ENCODE measurements at regions not wholly inside any gene's neighbourhood (a gene's known extent, or its start where the extent isn't known, plus 50 kb on each side); places are given as distances from the start of the nearest gene placed in this dataset.

DNA sequence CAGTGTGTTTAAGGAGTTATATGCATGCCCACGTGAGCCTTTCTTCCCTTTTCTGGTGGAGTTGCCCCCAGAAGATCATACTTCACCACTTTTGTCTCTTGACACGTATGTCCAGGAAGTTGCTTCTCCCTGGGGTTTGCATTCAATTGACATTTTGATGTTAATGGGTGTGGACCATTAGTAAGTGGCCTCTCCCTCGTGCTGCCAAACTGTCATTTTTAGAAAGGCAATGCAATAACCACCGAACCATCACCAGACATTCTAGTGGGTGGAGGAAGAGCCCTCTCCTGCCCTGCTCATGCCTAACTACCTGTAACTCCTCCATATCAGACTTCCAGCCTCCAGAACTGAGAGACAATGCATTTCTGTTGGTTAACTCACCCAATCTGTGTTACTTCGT lies 290.8 kb downstream of the ATPSCKMT start:
- BruUV-seq (replicated peaks) = no TSS peak
- H3K36me3 ChIP-seq (ENCODE audit: control insufficient read depth in 1 of 2, insufficient read depth in 2 of 2, low read length in 2 of 2) = no peaks in the 10 kb centered on the region
- intact Hi-C loops (cut with micrococcal nuclease) = no loop called here
- no peak overlapping the region for H3K27ac ChIP-seq (ENCODE audit: low read depth, low read length)
- DNase-seq (ENCODE audit: low read depth, low spot score) (no peak), ATAC-seq (no peak)
- no peaks in the 10 kb centered on the region for H3K9me2 ChIP-seq (ENCODE audit: insufficient read depth)
- TF ChIP-seq, protein P1, sequence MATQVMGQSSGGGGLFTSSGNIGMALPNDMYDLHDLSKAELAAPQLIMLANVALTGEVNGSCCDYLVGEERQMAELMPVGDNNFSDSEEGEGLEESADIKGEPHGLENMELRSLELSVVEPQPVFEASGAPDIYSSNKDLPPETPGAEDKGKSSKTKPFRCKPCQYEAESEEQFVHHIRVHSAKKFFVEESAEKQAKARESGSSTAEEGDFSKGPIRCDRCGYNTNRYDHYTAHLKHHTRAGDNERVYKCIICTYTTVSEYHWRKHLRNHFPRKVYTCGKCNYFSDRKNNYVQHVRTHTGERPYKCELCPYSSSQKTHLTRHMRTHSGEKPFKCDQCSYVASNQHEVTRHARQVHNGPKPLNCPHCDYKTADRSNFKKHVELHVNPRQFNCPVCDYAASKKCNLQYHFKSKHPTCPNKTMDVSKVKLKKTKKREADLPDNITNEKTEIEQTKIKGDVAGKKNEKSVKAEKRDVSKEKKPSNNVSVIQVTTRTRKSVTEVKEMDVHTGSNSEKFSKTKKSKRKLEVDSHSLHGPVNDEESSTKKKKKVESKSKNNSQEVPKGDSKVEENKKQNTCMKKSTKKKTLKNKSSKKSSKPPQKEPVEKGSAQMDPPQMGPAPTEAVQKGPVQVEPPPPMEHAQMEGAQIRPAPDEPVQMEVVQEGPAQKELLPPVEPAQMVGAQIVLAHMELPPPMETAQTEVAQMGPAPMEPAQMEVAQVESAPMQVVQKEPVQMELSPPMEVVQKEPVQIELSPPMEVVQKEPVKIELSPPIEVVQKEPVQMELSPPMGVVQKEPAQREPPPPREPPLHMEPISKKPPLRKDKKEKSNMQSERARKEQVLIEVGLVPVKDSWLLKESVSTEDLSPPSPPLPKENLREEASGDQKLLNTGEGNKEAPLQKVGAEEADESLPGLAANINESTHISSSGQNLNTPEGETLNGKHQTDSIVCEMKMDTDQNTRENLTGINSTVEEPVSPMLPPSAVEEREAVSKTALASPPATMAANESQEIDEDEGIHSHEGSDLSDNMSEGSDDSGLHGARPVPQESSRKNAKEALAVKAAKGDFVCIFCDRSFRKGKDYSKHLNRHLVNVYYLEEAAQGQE (IDR thresholded peaks at IDR 0.05; ENCODE audit: low read depth) = no peak
- TF ChIP-seq, protein P2, sequence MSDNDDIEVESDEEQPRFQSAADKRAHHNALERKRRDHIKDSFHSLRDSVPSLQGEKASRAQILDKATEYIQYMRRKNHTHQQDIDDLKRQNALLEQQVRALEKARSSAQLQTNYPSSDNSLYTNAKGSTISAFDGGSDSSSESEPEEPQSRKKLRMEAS (IDR thresholded peaks at IDR 0.05) = no peak
- no peak for TF ChIP-seq ELF1 (IDR thresholded peaks at IDR 0.05; ENCODE audit: borderline replicate concordance, low read depth)
- TF ChIP-seq POLR2AphosphoS5 (IDR thresholded peaks at IDR 0.05; ENCODE audit: low read depth, low read length) = no peak
- TF ChIP-seq CBX3 (IDR thresholded peaks at IDR 0.05; ENCODE audit: low read depth) = no peak
- TF ChIP-seq RAD21 (IDR thresholded peaks at IDR 0.05; ENCODE audit: low read depth) = no peak
- no peak for TF ChIP-seq CEBPB (IDR thresholded peaks at IDR 0.05; ENCODE audit: low read depth)
- TF ChIP-seq, protein P3, sequence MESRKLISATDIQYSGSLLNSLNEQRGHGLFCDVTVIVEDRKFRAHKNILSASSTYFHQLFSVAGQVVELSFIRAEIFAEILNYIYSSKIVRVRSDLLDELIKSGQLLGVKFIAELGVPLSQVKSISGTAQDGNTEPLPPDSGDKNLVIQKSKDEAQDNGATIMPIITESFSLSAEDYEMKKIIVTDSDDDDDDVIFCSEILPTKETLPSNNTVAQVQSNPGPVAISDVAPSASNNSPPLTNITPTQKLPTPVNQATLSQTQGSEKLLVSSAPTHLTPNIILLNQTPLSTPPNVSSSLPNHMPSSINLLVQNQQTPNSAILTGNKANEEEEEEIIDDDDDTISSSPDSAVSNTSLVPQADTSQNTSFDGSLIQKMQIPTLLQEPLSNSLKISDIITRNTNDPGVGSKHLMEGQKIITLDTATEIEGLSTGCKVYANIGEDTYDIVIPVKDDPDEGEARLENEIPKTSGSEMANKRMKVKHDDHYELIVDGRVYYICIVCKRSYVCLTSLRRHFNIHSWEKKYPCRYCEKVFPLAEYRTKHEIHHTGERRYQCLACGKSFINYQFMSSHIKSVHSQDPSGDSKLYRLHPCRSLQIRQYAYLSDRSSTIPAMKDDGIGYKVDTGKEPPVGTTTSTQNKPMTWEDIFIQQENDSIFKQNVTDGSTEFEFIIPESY (IDR thresholded peaks at IDR 0.05; ENCODE audit: extremely low read depth, insufficient replicate concordance, low read length) = no peak
- no peak for TF ChIP-seq FOSL1 (IDR thresholded peaks at IDR 0.05; ENCODE audit: low read depth)
- TF ChIP-seq ZFX (IDR thresholded peaks at IDR 0.05) = no peak
- TF ChIP-seq SIN3A (IDR thresholded peaks at IDR 0.05; ENCODE audit: low read depth) = no peak
- TF ChIP-seq TCF7L2 (IDR thresholded peaks at IDR 0.05; ENCODE audit: borderline replicate concordance, extremely low read depth, insufficient read depth, insufficient read length) = no peak
- no peak for TF ChIP-seq JUND (IDR thresholded peaks at IDR 0.05)
- ChIA-PET POLR2A (no interaction called here), RAD21 (ENCODE audit: low non-redundant PET in 1 of 2, low total read pairs in 2 of 2, uncharacterized antibody in 2 of 2, unreplicated experiment in 2 of 2) (no interaction called here), CTCF (no interaction called here)
- H3K9me3 ChIP-seq (ENCODE audit: control insufficient read depth in 1 of 2, insufficient read depth in 1 of 2, low read depth in 1 of 2, low read length in 2 of 2) = no peaks in the 10 kb centered on the region
- H3K79me2 ChIP-seq (ENCODE audit: insufficient read depth, low read length) = no peaks in the 10 kb centered on the region
- no peaks in the 10 kb centered on the region for H4K20me1 ChIP-seq (ENCODE audit: insufficient read depth)
- no peak overlapping the region for H3K4me2 ChIP-seq (ENCODE audit: low read length)
- H2AFZ ChIP-seq (ENCODE audit: low read depth, low read length, poor library complexity, severe bottlenecking) = no peak overlapping the region
- H3K4me3 ChIP-seq (replicated peaks in 1 of 2; ENCODE audit: low read depth in 1 of 2, low read length in 2 of 2) = no peak overlapping the region
- no peaks in the 10 kb centered on the region for H3K4me1 ChIP-seq (ENCODE audit: control insufficient read depth in 1 of 2, insufficient read depth in 2 of 2, low read length in 2 of 2)
- H3K9ac ChIP-seq (ENCODE audit: low read length) = no peak overlapping the region
- peaks cover 5% of the 10 kb centered on the region; the same call in 1 of the 2 replicates for H3K27me3 ChIP-seq (ENCODE audit: insufficient read depth, low read length)
